ENCODE measurements at regions not wholly inside any gene's neighbourhood (a gene's known extent, or its start where the extent isn't known, plus 50 kb on each side); places are given as distances from the start of the nearest gene placed in this dataset.

DNA sequence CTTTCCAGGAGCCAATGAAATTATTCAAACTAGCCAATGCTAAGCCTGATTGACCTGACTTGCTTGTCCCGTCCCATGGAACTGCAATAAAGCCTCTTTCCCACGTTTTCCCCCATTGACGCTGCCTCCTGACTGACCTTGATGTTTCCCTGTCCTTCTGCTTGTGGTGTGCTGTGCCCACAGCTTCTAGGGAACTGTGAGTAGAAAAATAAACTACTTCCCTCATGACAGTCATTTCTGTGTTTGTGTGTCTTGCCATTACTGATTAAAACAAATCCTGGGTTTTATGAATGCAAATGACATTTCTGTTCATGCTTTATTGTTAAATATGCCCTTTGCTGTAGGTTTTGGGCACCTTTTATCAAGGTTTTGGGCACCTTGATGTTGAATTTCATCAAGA lies 91.3 kb upstream of the ABI1 start:
- no peak for DNase-seq
- Histone ChIP-seq H3K9me3 (peaks cover 3% of the 10 kb centered on the region; the same call in 1 of the 2 replicates), H3K27me3 (replicated peaks; ENCODE audit: control insufficient read depth, insufficient read depth, low read length) (no peaks in the 10 kb centered on the region), H3K4me3 (ENCODE audit: low read depth, low read length) (no peak overlapping the region), H3K4me1 (no peaks in the 10 kb centered on the region), H3K36me3 (ENCODE audit: control insufficient read depth, insufficient read depth, low read length) (no peaks in the 10 kb centered on the region)
- ChIA-PET CTCF (no interaction called here), POLR2A (no interaction called here)
- H3K36me3 Mint-ChIP-seq (ENCODE audit: insufficient read depth, unreplicated experiment) = no peaks in the 10 kb centered on the region
- peaks cover 5% of the 10 kb centered on the region for H3K27me3 Mint-ChIP-seq (ENCODE audit: insufficient read depth, unreplicated experiment)
- no peak overlapping the region for H3K27ac Mint-ChIP-seq (ENCODE audit: unreplicated experiment)
- TF ChIP-seq, protein P1, sequence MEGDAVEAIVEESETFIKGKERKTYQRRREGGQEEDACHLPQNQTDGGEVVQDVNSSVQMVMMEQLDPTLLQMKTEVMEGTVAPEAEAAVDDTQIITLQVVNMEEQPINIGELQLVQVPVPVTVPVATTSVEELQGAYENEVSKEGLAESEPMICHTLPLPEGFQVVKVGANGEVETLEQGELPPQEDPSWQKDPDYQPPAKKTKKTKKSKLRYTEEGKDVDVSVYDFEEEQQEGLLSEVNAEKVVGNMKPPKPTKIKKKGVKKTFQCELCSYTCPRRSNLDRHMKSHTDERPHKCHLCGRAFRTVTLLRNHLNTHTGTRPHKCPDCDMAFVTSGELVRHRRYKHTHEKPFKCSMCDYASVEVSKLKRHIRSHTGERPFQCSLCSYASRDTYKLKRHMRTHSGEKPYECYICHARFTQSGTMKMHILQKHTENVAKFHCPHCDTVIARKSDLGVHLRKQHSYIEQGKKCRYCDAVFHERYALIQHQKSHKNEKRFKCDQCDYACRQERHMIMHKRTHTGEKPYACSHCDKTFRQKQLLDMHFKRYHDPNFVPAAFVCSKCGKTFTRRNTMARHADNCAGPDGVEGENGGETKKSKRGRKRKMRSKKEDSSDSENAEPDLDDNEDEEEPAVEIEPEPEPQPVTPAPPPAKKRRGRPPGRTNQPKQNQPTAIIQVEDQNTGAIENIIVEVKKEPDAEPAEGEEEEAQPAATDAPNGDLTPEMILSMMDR (IDR thresholded peaks at IDR 0.05; ENCODE audit: insufficient read depth in 1 of 2, low read depth in 1 of 2, low read length in 1 of 2, severe bottlenecking in 1 of 2, unreplicated experiment in 1 of 2) = no peak
- H3K4me3 Mint-ChIP-seq (ENCODE audit: unreplicated experiment) = no peak overlapping the region
- no peaks in the 10 kb centered on the region for H3K4me1 Mint-ChIP-seq (ENCODE audit: low read depth, unreplicated experiment)
- peaks cover 17% of the 10 kb centered on the region for H3K9me3 Mint-ChIP-seq (ENCODE audit: unreplicated experiment)
- intact Hi-C loops (cut with micrococcal nuclease; ENCODE audit: unreplicated experiment) = no loop called here
- no TSS peak for BruUV-seq (replicated peaks)

DNA sequence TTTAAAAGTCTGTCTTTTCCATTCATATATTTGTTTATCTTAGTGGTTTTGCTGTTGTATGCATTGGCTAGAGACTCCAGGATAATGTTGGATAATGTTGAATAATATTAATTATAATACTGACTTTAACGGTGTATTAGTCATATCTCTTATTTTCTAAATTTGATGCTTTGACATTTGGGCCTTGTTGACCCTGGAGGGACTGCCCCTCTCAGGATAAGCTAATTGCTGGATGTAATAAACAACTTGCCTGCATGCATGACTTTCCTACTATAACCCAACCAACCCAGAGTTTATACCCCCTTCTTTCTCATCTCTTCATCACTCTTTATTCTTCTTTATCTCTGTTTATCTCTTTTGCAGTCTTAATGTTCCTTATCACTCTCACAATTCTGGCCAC lies 90.9 kb upstream of the ABI1 start:
- POLR2A ChIA-PET = no interaction called here
- peaks cover 2% of the 10 kb centered on the region for H3K27me3 Mint-ChIP-seq (ENCODE audit: insufficient read depth, unreplicated experiment)
- BruUV-seq (replicated peaks) = no TSS peak

DNA sequence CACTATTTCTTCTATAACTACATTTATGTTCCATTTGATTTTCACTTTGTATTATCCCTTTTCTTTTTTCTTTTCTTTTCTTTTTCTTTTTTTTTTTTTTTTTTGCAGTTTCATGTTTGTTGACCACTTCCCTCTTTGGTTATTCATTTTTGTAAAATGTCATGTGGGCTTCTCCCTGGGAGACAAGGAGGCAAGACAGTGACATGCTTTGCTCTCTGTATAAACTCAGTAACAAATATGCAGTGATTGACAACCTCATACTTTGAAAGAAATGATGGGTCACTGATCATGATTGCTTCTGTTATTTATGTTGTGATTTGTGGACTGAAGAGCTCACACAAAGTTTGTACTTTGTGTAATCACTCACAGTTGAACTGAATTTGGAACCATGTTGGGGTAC lies 90.2 kb upstream of the ABI1 start:
- no peaks in the 10 kb centered on the region for H3K27me3 ChIP-seq (replicated peaks; ENCODE audit: control insufficient read depth, insufficient read depth, low read length)
- DNase-seq = no peak
- no peaks in the 10 kb centered on the region for H3K36me3 ChIP-seq (ENCODE audit: control insufficient read depth, insufficient read depth, low read length)
- no peak overlapping the region for H3K4me3 ChIP-seq (ENCODE audit: low read depth, low read length)
- intact Hi-C loops (cut with micrococcal nuclease; ENCODE audit: unreplicated experiment) = no loop called here
- Mint-ChIP-seq H3K36me3 (ENCODE audit: insufficient read depth, unreplicated experiment) (no peaks in the 10 kb centered on the region), H3K4me3 (ENCODE audit: unreplicated experiment) (no peak overlapping the region), H3K27ac (ENCODE audit: unreplicated experiment) (no peak overlapping the region), H3K9me3 (ENCODE audit: unreplicated experiment) (peaks cover 17% of the 10 kb centered on the region), H3K27me3 (ENCODE audit: insufficient read depth, unreplicated experiment) (peaks cover 2% of the 10 kb centered on the region), H3K4me1 (ENCODE audit: low read depth, unreplicated experiment) (no peaks in the 10 kb centered on the region)
- H3K4me1 ChIP-seq = no peaks in the 10 kb centered on the region
- CTCF ChIA-PET = no interaction called here
- POLR2A ChIA-PET = no interaction called here
- H3K9me3 ChIP-seq = peaks cover 3% of the 10 kb centered on the region; the same call in 1 of the 2 replicates
- BruUV-seq (replicated peaks) = no TSS peak
- TF ChIP-seq, protein P1 (IDR thresholded peaks at IDR 0.05; ENCODE audit: insufficient read depth in 1 of 2, low read depth in 1 of 2, low read length in 1 of 2, severe bottlenecking in 1 of 2, unreplicated experiment in 1 of 2) = no peak

More for the DNA sequence above, 90.9 kb upstream of the ABI1 start:
- H3K9me3 Mint-ChIP-seq (ENCODE audit: unreplicated experiment) = peaks cover 17% of the 10 kb centered on the region
- peaks cover 3% of the 10 kb centered on the region; the same call in 1 of the 2 replicates for H3K9me3 ChIP-seq
- no peaks in the 10 kb centered on the region for H3K36me3 Mint-ChIP-seq (ENCODE audit: insufficient read depth, unreplicated experiment)
- H3K4me1 Mint-ChIP-seq (ENCODE audit: low read depth, unreplicated experiment) = no peaks in the 10 kb centered on the region
- no peak overlapping the region for H3K27ac Mint-ChIP-seq (ENCODE audit: unreplicated experiment)
- CTCF ChIA-PET = no interaction called here
- no peak overlapping the region for H3K4me3 ChIP-seq (ENCODE audit: low read depth, low read length)
- no peaks in the 10 kb centered on the region for H3K36me3 ChIP-seq (ENCODE audit: control insufficient read depth, insufficient read depth, low read length)
- no peaks in the 10 kb centered on the region for H3K27me3 ChIP-seq (replicated peaks; ENCODE audit: control insufficient read depth, insufficient read depth, low read length)
- no peaks in the 10 kb centered on the region for H3K4me1 ChIP-seq
- DNase-seq = no peak
- TF ChIP-seq, protein P1 (IDR thresholded peaks at IDR 0.05; ENCODE audit: insufficient read depth in 1 of 2, low read depth in 1 of 2, low read length in 1 of 2, severe bottlenecking in 1 of 2, unreplicated experiment in 1 of 2) = no peak
- no peak overlapping the region for H3K4me3 Mint-ChIP-seq (ENCODE audit: unreplicated experiment)
- intact Hi-C loops (cut with micrococcal nuclease; ENCODE audit: unreplicated experiment) = no loop called here

Data from Caco-2 (cell line).